Epithelial cell of esophagus (primary cell): ENCODE measurements at regions not wholly inside any gene's neighbourhood (a gene's known extent, or its start where the extent isn't known, plus 50 kb on each side); places are given as distances from the start of the nearest gene placed in this dataset.

Source experiments
- DNase-seq: peaks from one replicate; pipeline ENCODE4 v3.0.0; 2010; ENCODE audit warnings: low read depth
- H3K4me3 ChIP-seq: 2 replicates; pipeline ENCODE4 v1.5.1; 2011; ENCODE audit warnings: mild to moderate bottlenecking, low read length, control low read depth
- TF ChIP-seq, protein P1 (sequence below): IDR thresholded peaks from 2 replicates; pipeline ENCODE4 v1.5.1; 2011; ENCODE audit warnings: low read depth, mild to moderate bottlenecking, low read length, control low read depth, inconsistent platforms; ENCODE audit not compliant: insufficient read depth; ENCODE audit errors: missing control alignments

DNA sequence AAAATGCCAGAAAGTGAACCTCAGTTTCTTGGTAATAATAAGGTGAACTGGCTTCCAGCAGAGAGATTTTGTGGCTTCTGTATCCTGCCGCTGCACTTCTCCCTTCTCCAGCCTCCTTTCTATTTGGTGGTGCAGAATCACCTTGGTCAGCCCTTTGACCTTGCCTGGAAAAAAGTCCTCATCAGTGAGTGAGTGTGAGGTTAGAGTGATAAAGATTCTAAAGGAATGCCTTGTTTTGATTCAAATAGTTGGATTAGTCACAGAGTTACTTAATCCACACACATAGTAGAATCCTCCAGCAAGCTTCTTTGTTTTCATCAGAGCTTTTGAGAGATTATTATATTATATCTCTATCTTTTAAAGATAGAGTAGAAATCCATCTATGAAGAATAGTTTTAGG is 140.9 kb downstream of the KCNRG start:
- DNase-seq: peak; percentile 45
- H3K4me3 ChIP-seq: no peak overlapping the region
- TF ChIP-seq, protein P1, sequence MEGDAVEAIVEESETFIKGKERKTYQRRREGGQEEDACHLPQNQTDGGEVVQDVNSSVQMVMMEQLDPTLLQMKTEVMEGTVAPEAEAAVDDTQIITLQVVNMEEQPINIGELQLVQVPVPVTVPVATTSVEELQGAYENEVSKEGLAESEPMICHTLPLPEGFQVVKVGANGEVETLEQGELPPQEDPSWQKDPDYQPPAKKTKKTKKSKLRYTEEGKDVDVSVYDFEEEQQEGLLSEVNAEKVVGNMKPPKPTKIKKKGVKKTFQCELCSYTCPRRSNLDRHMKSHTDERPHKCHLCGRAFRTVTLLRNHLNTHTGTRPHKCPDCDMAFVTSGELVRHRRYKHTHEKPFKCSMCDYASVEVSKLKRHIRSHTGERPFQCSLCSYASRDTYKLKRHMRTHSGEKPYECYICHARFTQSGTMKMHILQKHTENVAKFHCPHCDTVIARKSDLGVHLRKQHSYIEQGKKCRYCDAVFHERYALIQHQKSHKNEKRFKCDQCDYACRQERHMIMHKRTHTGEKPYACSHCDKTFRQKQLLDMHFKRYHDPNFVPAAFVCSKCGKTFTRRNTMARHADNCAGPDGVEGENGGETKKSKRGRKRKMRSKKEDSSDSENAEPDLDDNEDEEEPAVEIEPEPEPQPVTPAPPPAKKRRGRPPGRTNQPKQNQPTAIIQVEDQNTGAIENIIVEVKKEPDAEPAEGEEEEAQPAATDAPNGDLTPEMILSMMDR: no peak

DNA sequence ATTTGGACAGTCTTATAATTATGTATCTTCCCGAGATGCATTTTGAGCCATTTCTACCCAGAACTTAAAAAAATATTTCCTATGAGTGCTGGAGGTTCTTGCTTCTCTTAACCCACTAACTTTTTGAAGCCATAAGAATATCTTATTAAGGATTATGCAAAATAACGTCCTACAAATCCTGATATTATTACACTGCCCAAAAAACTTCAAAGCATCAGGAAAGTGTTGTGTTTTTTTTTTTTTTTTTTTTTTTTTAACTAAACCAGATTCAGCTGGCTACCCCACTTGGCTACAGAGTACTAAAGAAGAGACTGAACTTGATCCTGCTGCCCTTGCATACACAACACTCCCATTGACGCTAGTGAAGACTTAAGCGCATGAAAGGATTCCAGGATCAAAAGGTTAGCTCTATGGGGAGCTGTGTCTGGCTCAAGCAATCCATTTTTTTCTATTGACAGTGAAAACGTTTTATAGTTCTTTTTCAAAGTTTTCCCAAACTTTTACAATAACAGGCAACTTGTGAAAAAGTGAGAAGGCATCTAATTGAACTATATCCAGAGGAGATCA is 141.4 kb downstream of the KCNRG start:
- TF ChIP-seq, protein P1: no peak
- H3K4me3 ChIP-seq: no peak overlapping the region
- no peak for DNase-seq

- no peak for DNase-seq
- TF ChIP-seq, protein P1: no peak
- no peak overlapping the region for H3K4me3 ChIP-seq
These were observed 143.3 kb downstream of the KCNRG start for GRCh38 chr13:50158385-50159165.

DNA sequence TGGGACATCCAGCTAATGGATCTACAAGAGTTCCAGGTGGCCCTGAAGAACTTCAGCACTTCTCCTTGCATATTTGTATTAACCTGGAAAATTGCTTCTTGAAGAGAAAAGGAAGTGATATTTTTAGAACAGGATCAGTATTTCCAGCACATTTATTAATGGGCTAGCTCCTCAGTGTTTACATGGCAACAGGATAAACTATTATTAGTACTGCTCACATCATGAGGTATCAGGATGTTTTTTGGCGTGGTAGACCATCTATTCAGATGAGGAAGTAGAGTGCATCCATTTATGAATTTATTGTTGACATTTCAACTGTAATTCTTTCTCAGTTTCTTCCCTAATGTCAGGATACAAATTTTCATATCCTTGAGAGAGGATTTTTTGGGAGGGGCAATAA is 144.4 kb downstream of the KCNRG start:
- TF ChIP-seq, protein P1: no peak
- DNase-seq: no peak
- no peak overlapping the region for H3K4me3 ChIP-seq

DNA sequence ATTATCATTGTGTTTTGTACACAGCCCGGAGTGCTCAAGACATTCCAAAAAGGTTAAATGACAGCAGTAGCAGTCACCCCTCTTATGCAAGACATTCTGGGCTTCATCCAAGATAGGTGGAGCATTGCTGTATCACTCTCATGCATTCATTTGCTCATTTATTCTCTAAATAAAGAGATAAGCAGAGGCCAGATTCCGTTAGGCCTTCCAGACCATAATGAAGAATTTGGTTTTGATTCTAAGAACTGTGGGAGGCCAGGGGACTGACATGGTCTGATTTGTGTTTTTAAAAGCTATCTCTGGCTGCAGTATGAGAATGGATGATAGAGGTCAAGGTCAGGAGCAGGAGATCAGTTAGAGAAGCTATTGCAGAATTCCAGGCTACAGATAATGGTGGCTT is 145.8 kb downstream of the KCNRG start:
- H3K4me3 ChIP-seq: no peak overlapping the region
- TF ChIP-seq, protein P1: no peak
- DNase-seq: peak; percentile 88

DNA sequence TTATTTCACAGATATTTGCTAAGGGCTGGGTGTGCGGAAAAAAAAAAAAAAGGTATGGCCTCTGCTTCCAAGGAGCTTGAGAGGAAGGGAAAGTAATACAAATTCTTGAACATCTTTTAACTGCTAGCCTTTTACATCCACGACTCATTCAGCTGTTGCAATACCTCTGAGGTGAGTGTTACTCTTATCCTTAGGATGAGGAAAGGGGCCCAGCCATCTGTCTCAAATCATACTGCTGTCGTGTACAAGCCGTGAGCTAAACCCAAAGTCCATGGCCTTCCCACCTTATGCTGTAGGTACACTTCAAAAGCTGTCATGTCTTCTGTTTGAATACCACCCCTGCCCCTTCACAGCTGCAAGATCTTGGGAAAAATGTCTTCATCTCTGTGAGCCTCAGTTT is 146.8 kb downstream of the KCNRG start:
- H3K4me3 ChIP-seq: no peak overlapping the region
- DNase-seq: peak; percentile 41
- TF ChIP-seq, protein P1: no peak

DNA sequence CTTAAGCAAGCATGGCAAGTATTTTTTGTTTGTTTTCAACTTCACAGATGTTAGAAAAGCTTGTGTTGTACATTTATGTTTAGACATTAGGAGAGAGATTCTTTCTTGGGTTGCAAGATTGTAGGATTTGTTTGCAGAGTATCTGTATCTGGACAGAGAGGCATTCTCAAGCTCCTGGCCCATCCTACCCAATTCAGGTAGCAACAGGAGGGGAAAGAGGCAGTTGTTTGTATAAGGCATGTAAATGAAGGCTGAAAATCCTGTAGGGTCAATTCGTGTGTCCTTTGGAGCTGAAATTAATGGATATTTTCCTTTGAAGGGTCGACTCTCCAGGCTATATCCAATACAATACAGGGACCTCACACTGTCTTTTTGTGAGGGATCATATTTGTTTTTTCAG is 147.3 kb downstream of the KCNRG start:
- no peak for DNase-seq
- no peak overlapping the region for H3K4me3 ChIP-seq
- TF ChIP-seq, protein P1: no peak
